ENCODE measurements at regions not wholly inside any gene's neighbourhood (a gene's known extent, or its start where the extent isn't known, plus 50 kb on each side); places are given as distances from the start of the nearest gene placed in this dataset.

GRCh38 chr1:56401191-56401590, 178.2 kb downstream of the PLPP3 start:
- no peak for TF ChIP-seq CTCF (conservative IDR thresholded peaks at IDR 0.05)
- Mint-ChIP-seq H3K4me1 (peaks cover 45% of the 10 kb centered on the region), H3K4me3 (no peak overlapping the region)

GRCh38 chr1:56400526-56400925, 178.8 kb downstream of the PLPP3 start:
- H3K36me3 Mint-ChIP-seq (ENCODE audit: low read depth) = no peaks in the 10 kb centered on the region
- no peaks in the 10 kb centered on the region for H3K36me3 ChIP-seq (ENCODE audit: control insufficient read depth, insufficient read depth, low read length)
- no peaks in the 10 kb centered on the region for H3K9me3 Mint-ChIP-seq
- no peak overlapping the region for H3K4me3 Mint-ChIP-seq
- no peak overlapping the region for H3K27ac ChIP-seq (ENCODE audit: low read depth, low read length)
- H3K27ac Mint-ChIP-seq = no peak overlapping the region
- H3K9me3 ChIP-seq (ENCODE audit: control insufficient read depth, low read length) = peaks cover 12% of the 10 kb centered on the region
- peaks cover 50% of the 10 kb centered on the region for H3K4me1 Mint-ChIP-seq
- peaks cover 19% of the 10 kb centered on the region for H3K4me1 ChIP-seq (ENCODE audit: control insufficient read depth, insufficient read depth, low read length)
- no peak for DNase-seq
- TF ChIP-seq CTCF (conservative IDR thresholded peaks at IDR 0.05) = no peak
- H3K27me3 Mint-ChIP-seq (ENCODE audit: insufficient read depth) = peaks cover 26% of the 10 kb centered on the region
- H3K9ac ChIP-seq (ENCODE audit: extremely low read depth, low read length, poor library complexity, severe bottlenecking) = no peak overlapping the region
- peaks cover 8% of the 10 kb centered on the region for H3K27me3 ChIP-seq (ENCODE audit: control insufficient read depth, insufficient read depth, low read length, poor library complexity, severe bottlenecking)
- H3K4me3 ChIP-seq (ENCODE audit: low read length) = no peak overlapping the region

More at GRCh38 chr1:56401191-56401590, 178.2 kb downstream of the PLPP3 start:
- Histone ChIP-seq H3K9ac (ENCODE audit: extremely low read depth, low read length, poor library complexity, severe bottlenecking) (no peak overlapping the region), H3K27me3 (ENCODE audit: control insufficient read depth, insufficient read depth, low read length, poor library complexity, severe bottlenecking) (peaks cover 2% of the 10 kb centered on the region), H3K9me3 (ENCODE audit: control insufficient read depth, low read length) (peaks cover 12% of the 10 kb centered on the region), H3K4me1 (ENCODE audit: control insufficient read depth, insufficient read depth, low read length) (peaks cover 17% of the 10 kb centered on the region), H3K27ac (ENCODE audit: low read depth, low read length) (no peak overlapping the region), H3K4me3 (ENCODE audit: low read length) (no peak overlapping the region), H3K36me3 (ENCODE audit: control insufficient read depth, insufficient read depth, low read length) (no peaks in the 10 kb centered on the region)
- WGBS, 2 experiments (ENCODE audit: insufficient coverage in 1 of 2, insufficient read length in 1 of 2) = no CpG with 5 or more reads among the region's 1 CpG
- no peaks in the 10 kb centered on the region for H3K9me3 Mint-ChIP-seq
- no peaks in the 10 kb centered on the region for H3K36me3 Mint-ChIP-seq (ENCODE audit: low read depth)
- H3K27ac Mint-ChIP-seq = no peak overlapping the region
- no peak for DNase-seq
- H3K27me3 Mint-ChIP-seq (ENCODE audit: insufficient read depth) = peaks cover 29% of the 10 kb centered on the region

- Histone ChIP-seq H3K27me3 (ENCODE audit: control insufficient read depth, insufficient read depth, low read length, poor library complexity, severe bottlenecking) (peaks cover 9% of the 10 kb centered on the region), H3K27ac (ENCODE audit: low read depth, low read length) (no peak overlapping the region), H3K36me3 (ENCODE audit: control insufficient read depth, insufficient read depth, low read length) (no peaks in the 10 kb centered on the region), H3K4me1 (ENCODE audit: control insufficient read depth, insufficient read depth, low read length) (peaks cover 19% of the 10 kb centered on the region), H3K9ac (ENCODE audit: extremely low read depth, low read length, poor library complexity, severe bottlenecking) (no peak overlapping the region), H3K4me3 (ENCODE audit: low read length) (peak overlapping the region; percentile 25), H3K9me3 (ENCODE audit: control insufficient read depth, low read length) (peaks cover 12% of the 10 kb centered on the region)
- H3K27ac Mint-ChIP-seq = no peak overlapping the region
- peaks cover 48% of the 10 kb centered on the region for H3K4me1 Mint-ChIP-seq
- DNase-seq = no peak
- WGBS, 2 experiments (ENCODE audit: insufficient coverage in 1 of 2, insufficient read length in 1 of 2) = 88 to 93% methylated on average over 2 to 3 of the region's 3 CpGs
- no peak for TF ChIP-seq CTCF (conservative IDR thresholded peaks at IDR 0.05)
- peaks cover 23% of the 10 kb centered on the region for H3K27me3 Mint-ChIP-seq (ENCODE audit: insufficient read depth)
- no peaks in the 10 kb centered on the region for H3K9me3 Mint-ChIP-seq
- no peaks in the 10 kb centered on the region for H3K36me3 Mint-ChIP-seq (ENCODE audit: low read depth)
- no peak overlapping the region for H3K4me3 Mint-ChIP-seq
Observed at GRCh38 chr1:56399795-56400194, 179.6 kb downstream of the PLPP3 start.

Measured in endodermal cell (in vitro differentiated cells).